HEK293T (cell line): ENCODE measurements at regions not wholly inside any gene's neighbourhood (a gene's known extent, or its start where the extent isn't known, plus 50 kb on each side); places are given as distances from the start of the nearest gene placed in this dataset.

Source experiments
- ARNT ChIP-seq: fragments of 450-650 bp; IDR thresholded peaks from 2 replicates; pipeline ENCODE4 v1.6.1; 2017; ENCODE audit warnings: mild to moderate bottlenecking
- BHLHE40 ChIP-seq: fragments of 450-650 bp; IDR thresholded peaks from 2 replicates; pipeline ENCODE4 v1.6.1; 2016; ENCODE audit warnings: mild to moderate bottlenecking, moderate library complexity, borderline replicate concordance
- CTBP1 ChIP-seq: fragments of 450-650 bp; IDR thresholded peaks from 2 replicates; pipeline ENCODE4 v1.6.1; 2016; ENCODE audit warnings: borderline replicate concordance
- FOXA1 ChIP-seq: fragments of 450-650 bp; IDR thresholded peaks from 2 replicates; pipeline ENCODE4 v1.6.1; 2016; ENCODE audit warnings: mild to moderate bottlenecking
- FOXK2 ChIP-seq: fragments of 450-650 bp; IDR thresholded peaks from 2 replicates; pipeline ENCODE4 v1.6.1; 2016; ENCODE audit warnings: mild to moderate bottlenecking
- FOXM1 ChIP-seq: fragments of 450-650 bp; IDR thresholded peaks from 2 replicates; pipeline ENCODE4 v1.6.1; 2017; ENCODE audit warnings: mild to moderate bottlenecking, borderline replicate concordance
- HDGF ChIP-seq: fragments of 450-650 bp; IDR thresholded peaks from 2 replicates; pipeline ENCODE4 v1.6.1; 2017; ENCODE audit warnings: antibody characterized with exemption, borderline replicate concordance
- LEF1 ChIP-seq: fragments of 450-650 bp; IDR thresholded peaks from 2 replicates; pipeline ENCODE4 v1.6.1; 2017; ENCODE audit warnings: mild to moderate bottlenecking, borderline replicate concordance
- SP1 ChIP-seq: fragments of 450-650 bp; IDR thresholded peaks from 2 replicates; pipeline ENCODE4 v1.6.1; 2017
- SUZ12 ChIP-seq: fragments of 450-650 bp; IDR thresholded peaks from 2 replicates; pipeline ENCODE4 v1.6.1; 2016; ENCODE audit warnings: mild to moderate bottlenecking
- TARDBP ChIP-seq: fragments of 450-650 bp; IDR thresholded peaks from 2 replicates; pipeline ENCODE4 v1.6.1; 2016
- TF ChIP-seq, protein P1 (sequence below): fragments of 450-650 bp; IDR thresholded peaks from 2 replicates; pipeline ENCODE4 v1.6.1; 2016

DNA sequence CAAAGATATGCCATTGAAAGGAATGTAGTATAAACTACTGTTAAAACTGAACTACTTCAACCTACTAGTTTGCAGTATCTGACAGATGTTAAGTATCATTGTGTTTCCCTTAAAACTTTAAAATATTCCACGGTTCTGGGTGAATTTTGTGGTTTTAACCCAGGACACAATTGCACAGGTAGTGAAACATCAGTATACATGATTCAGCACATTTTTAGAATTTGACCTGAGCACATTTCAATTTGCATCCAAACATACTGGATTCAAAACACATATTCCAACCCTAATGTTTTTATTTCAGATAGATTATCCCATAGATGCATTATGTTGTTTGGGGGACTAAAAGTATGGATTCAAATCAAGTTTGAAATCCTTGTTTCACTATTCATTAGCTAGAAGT, 129.9 kb upstream of the ZNF804B start:
- no peak for TF ChIP-seq FOXK2
- no peak for TF ChIP-seq SUZ12
- no peak for TF ChIP-seq BHLHE40
- TF ChIP-seq FOXA1, result no peak
- no peak for TF ChIP-seq SP1
- no peak for TF ChIP-seq LEF1
- no peak for TF ChIP-seq ARNT
- no peak for TF ChIP-seq CTBP1
- TF ChIP-seq FOXM1, result no peak
- no peak for TF ChIP-seq TARDBP
- TF ChIP-seq HDGF, result no peak
- TF ChIP-seq, protein P1, sequence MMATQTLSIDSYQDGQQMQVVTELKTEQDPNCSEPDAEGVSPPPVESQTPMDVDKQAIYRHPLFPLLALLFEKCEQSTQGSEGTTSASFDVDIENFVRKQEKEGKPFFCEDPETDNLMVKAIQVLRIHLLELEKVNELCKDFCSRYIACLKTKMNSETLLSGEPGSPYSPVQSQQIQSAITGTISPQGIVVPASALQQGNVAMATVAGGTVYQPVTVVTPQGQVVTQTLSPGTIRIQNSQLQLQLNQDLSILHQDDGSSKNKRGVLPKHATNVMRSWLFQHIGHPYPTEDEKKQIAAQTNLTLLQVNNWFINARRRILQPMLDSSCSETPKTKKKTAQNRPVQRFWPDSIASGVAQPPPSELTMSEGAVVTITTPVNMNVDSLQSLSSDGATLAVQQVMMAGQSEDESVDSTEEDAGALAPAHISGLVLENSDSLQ, result no peak
